GM21526 (cell line): ENCODE measurements at regions not wholly inside any gene's neighbourhood (a gene's known extent, or its start where the extent isn't known, plus 50 kb on each side); places are given as distances from the start of the nearest gene placed in this dataset.

Experiments
- ATAC-seq: cut with Tn5 transposase; IDR thresholded peaks from one replicate; pipeline ENCODE4 v1.9.1; 2021; ENCODE audit warnings: moderate library complexity; ENCODE audit not compliant: unreplicated experiment, low FRiP score

DNA sequence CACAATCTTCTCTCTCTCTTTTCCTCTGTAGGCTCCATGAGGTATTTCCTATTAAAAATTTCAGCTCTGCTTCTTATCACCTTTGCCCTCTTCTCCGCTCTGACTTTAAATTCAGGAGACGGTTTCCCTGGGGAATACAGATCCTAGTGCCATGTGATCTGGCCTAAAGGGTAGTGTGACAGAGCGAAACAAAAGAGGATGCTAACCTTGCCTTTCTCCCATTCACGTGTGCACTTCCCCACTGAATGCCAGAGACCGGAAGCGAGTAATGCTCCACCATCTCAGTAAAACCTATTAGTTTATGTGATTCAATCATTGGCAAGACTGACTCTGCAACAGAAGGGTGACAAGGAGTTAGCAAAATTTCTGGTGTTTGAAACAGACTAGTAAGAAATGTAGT, 358.3 kb downstream of the ZNF521 start:
- no peak for ATAC-seq

DNA sequence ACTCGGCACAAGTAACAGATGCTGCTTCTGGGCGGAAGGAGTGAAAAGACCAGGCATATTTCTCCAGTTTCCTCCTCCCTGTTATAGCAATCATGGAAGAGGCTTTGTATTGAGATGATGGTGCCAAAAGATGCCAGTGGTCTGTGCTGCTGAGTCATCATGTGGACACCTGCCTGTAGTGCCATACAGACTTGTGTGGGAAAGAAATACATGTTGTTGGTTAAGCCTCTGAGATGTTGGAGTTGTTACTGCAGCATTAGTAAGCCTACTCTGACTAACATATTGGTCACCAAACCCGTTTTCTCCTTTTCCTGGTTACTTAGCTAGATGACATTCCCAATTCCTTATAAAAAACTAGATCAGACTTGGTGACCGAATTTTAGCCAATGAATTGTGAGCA, 356.9 kb downstream of the ZNF521 start:
- ATAC-seq: no peak

DNA sequence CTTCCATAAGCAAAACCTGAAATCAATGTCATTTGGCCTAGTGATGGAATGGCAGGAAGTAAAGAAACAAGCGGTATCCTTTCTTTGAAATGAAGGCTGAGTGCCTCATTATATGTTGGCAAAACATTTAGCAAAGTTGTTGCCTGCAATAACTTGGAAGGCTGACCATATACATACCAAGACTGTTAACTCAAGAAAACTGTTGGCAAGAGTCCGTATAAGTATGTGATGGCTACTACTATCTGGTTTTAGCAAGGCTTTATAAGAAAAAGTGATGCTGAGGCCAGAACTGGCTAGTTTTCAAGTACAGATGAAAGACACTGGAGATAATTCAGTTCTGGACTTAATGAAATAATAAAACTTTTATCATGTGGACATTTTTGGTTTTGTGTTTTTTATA, 356.2 kb downstream of the ZNF521 start:
- ATAC-seq: no peak

DNA sequence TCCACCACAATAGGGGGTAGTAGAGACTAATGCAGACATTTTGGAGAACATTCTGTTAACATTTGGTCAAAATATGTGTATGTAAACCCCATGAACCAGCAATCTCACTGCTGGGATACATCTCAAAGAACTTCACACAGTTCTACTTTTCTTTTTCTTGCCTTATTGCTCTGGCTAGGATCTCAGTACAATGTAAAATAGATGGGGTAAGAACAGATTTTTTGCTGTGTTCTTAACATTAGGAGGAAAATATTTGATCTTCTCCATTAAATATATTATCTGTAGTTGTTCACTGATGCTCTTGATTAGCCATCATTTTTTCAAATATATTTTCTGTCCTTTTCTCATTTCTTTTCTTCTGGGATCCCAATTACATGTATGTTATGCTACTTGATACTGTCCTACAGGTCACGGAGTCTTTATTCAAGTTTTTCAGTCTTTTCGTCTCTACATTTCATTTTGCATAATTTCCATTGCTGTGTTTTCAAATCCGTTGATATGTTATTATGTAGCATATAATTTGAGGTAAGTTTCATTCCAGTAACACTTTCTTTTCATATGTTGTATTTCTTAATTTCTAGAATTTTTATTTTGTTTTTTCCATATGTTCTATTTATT, 352.2 kb downstream of the ZNF521 start:
- ATAC-seq: no peak

DNA sequence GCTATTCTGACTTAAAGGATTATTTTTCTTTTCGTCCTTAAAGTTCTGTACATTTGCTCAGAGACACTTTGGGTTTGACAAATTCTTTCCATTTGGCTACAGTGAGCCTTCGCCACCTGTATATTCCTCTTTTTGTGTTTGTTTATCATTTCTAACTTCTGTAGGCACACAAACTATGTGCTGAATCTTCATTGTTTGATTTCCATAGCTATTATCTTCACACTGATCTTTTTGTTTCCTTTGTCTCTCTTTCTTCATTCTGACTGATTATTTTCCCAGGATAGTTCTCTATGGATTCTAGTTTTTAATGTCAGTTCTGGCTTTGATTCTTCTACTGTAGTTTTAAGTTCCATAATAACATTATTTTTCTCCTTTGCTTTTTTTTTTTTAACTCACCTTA, 350.2 kb downstream of the ZNF521 start:
- ATAC-seq: no peak

DNA sequence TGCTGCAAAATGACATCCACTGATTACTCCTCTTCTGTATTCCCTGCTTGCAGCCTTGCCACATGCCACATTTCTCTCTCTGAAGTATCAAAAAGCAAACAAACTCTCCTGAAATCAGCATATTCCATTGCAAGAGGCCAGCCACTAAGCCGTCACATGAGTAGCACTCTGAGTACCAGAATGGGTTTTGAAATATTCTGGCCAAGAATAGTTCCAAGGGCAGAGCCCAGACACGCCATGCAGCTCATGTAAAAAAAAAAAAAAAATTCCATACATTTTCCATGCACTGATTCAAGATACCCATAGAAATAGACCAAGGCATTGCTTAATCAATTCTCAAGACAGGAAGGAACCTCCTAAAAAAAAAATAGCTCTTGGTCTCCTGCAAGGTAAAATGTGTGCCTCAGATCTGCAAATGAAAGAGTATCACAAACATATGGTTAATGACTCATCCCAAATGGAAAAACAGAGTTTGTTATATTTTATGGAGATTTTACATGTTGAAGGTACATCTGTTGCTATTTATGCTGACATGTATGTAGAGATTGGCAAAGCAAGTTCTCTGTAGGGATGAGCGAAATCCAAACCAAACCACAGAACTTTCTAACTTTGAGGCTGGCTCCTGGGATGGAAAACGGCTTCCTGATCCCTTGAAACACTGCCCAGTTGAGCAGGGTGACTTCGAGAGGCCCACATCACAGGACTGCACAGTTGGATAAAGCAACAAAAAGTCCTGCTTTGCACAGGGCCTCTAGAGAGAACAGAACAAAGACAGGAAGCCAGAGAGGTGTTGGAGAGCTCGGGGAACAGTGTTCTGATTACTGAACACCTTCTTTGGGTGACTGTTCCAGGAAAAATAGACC, 346.2 kb downstream of the ZNF521 start:
- no peak for ATAC-seq

DNA sequence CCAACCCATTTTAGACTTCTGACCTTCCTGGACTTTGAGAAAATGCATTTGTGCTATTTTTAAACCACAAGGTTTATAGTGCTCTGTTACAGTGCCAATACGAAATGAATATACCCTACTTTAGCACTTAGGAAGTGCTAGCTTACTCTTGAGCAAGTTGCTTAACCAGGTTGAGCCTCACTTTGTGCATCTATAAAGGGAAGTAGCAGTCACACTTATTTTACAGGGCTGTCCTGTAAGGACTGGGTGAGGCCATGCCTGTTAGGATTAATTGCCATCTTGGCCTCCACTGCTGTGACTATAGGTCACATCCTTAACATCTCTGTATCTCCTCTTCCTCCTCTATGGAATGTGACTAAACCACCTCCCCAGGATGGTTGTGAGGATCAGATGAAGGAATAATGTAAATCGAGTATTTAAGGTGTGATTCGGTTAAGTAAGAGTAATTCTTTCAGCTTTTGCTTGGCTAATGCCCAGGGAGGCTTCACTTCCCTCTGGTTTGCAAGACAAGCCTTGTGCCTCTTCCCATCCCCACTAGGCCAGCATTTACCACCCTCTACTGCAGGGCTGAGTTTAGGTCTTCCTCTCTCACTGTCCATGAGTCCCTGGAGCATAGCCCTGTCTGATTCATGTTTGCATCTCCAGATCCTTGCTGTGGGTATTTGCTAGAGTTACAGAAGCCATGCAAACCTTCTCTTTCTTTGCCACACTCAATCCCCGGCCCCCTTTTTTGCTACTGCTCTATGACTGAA, 341.2 kb downstream of the ZNF521 start:
- ATAC-seq: no peak
